ENCODE measurements at regions not wholly inside any gene's neighbourhood (a gene's known extent, or its start where the extent isn't known, plus 50 kb on each side); places are given as distances from the start of the nearest gene placed in this dataset.
"Not testable (repeated sequence)": the region's sequence is repeated elsewhere in the genome, so short reads cannot be mapped to it uniquely, and the experiment has no call there.

DNA sequence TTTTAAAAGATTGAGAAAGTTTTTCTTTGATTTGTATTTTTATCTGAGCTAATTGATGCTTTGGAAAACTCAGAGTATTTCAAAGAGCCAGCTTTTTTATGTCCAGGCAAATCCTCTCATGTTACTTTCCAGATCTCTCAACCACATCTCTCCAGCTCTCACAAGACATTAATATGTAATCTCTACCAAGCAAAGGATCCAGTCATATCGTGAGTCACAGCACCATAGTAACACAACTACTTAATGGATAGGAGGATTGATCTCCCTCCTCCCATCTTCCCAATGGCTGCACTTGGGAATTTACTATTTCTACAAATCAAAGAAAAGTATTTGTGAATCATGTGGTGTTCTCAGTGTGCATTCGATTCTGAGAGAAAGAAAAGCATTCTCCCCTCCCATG lies 63.3 kb downstream of the POU4F1 start:
- Mint-ChIP-seq H3K27ac (ENCODE audit: unreplicated experiment) (no peak overlapping the region), H3K4me3 (ENCODE audit: unreplicated experiment) (no peak overlapping the region), H3K9me3 (ENCODE audit: low read depth) (no peaks in the 10 kb centered on the region), H3K27me3 (ENCODE audit: low read depth) (peaks cover 10% of the 10 kb centered on the region), H3K36me3 (ENCODE audit: low read depth) (no peaks in the 10 kb centered on the region), H3K4me1 (ENCODE audit: low read depth) (no peaks in the 10 kb centered on the region)
- no peak for DNase-seq (ENCODE audit: low spot score)
- TF ChIP-seq, protein P1, sequence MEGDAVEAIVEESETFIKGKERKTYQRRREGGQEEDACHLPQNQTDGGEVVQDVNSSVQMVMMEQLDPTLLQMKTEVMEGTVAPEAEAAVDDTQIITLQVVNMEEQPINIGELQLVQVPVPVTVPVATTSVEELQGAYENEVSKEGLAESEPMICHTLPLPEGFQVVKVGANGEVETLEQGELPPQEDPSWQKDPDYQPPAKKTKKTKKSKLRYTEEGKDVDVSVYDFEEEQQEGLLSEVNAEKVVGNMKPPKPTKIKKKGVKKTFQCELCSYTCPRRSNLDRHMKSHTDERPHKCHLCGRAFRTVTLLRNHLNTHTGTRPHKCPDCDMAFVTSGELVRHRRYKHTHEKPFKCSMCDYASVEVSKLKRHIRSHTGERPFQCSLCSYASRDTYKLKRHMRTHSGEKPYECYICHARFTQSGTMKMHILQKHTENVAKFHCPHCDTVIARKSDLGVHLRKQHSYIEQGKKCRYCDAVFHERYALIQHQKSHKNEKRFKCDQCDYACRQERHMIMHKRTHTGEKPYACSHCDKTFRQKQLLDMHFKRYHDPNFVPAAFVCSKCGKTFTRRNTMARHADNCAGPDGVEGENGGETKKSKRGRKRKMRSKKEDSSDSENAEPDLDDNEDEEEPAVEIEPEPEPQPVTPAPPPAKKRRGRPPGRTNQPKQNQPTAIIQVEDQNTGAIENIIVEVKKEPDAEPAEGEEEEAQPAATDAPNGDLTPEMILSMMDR (IDR thresholded peaks at IDR 0.05): no peak

DNA sequence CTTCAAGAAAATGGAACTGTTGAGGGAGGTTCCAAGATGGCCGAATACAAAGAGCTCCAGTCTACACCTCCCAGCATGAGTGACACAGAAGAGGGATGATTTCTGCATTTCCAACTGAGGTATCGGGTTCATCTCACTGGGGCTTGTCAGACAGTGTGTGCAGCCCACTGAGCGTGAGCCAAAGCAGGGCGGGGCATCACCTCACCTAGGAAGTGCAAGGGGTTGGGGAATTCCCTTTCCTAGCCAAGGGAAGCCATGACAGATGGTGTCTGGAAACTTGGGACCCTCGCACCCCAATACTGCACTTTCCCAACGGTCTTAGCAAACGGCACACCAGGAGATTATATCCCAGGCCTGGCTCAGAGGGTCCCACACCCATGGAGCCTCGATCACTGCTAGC lies 77.3 kb downstream of the POU4F1 start:
- H3K36me3 Mint-ChIP-seq (ENCODE audit: low read depth); H3K4me3 Mint-ChIP-seq (ENCODE audit: unreplicated experiment); H3K4me1 Mint-ChIP-seq (ENCODE audit: low read depth): not testable (repeated sequence)

DNA sequence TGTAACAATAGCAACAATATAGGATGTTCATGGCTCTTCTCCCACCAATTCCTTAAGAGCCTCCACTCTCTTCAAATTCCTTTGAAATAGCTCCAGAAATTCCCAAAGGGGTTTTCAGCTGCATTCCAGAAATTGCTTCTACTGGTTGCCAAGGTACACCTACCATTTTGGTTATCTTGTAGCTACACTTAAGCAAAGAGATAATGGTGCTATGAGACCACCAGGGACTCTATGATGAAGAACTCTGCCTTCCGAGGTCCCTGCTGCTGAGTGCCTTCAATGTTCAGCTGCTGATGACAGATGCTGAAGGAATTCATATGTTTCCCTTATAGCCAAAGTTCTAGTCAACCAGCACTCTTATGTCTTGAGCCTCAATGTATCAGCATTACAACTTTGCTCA lies 78.4 kb downstream of the POU4F1 start:
- TF ChIP-seq, protein P1 (IDR thresholded peaks at IDR 0.05): no peak
- no peaks in the 10 kb centered on the region for H3K4me1 Mint-ChIP-seq (ENCODE audit: low read depth)

More for the DNA sequence above, 77.3 kb downstream of the POU4F1 start:
- DNase-seq (ENCODE audit: low spot score); H3K27me3 Mint-ChIP-seq (ENCODE audit: low read depth); H3K27ac Mint-ChIP-seq (ENCODE audit: unreplicated experiment): not testable (repeated sequence)
- peaks cover 33% of the 10 kb centered on the region for H3K9me3 Mint-ChIP-seq (ENCODE audit: low read depth)

DNA sequence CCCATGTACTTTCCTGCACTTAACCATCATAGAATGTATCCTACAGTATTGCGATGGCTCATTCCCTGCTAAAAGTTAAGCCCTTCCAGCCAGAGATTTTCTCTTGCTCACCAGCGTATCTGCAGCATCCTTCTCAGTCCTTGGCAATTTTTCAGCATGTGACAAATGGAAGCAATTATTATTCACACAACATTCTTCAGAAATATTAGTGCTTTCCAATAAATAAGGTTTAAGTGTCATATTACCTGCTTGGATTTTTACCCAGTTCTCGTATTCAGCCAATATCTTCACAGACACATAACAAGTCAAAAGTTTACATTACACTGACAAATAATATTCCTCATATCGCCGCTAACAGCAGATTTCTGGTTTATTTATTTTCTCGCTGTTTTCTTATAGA lies 82.3 kb downstream of the POU4F1 start:
- H3K4me1 Mint-ChIP-seq (ENCODE audit: low read depth): no peaks in the 10 kb centered on the region
- no peaks in the 10 kb centered on the region for H3K27me3 Mint-ChIP-seq (ENCODE audit: low read depth)

More for the DNA sequence above, 78.4 kb downstream of the POU4F1 start:
- H3K36me3 Mint-ChIP-seq (ENCODE audit: low read depth): no peaks in the 10 kb centered on the region
- no peak overlapping the region for H3K27ac Mint-ChIP-seq (ENCODE audit: unreplicated experiment)
- no peak for DNase-seq (ENCODE audit: low spot score)
- peaks cover 33% of the 10 kb centered on the region for H3K9me3 Mint-ChIP-seq (ENCODE audit: low read depth)
- H3K4me3 Mint-ChIP-seq (ENCODE audit: unreplicated experiment): no peak overlapping the region
- no peaks in the 10 kb centered on the region for H3K27me3 Mint-ChIP-seq (ENCODE audit: low read depth)

DNA sequence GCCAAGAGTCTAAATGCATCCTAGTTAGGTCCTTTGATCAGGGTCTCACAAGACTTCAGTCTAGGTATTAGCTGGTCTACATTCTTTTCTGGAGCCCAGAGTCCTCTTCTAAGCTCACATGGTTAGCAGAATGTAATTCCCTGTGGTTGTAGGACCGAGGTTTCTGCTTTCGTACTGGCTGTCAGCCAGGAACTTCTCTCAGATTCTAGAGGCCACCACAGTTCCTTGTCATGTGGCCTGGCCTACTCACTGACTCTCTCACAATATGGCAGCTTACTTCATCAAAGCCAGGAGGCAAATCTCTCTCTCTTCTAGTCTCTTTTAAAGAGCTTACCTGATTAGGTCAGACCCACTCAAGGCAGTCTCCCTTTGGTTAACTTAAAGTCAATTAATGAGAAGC lies 82.9 kb downstream of the POU4F1 start:
- Mint-ChIP-seq H3K9me3 (ENCODE audit: low read depth) (peaks cover 22% of the 10 kb centered on the region), H3K27me3 (ENCODE audit: low read depth) (no peaks in the 10 kb centered on the region), H3K27ac (ENCODE audit: unreplicated experiment) (no peak overlapping the region), H3K36me3 (ENCODE audit: low read depth) (peaks cover 1% of the 10 kb centered on the region), H3K4me1 (ENCODE audit: low read depth) (no peaks in the 10 kb centered on the region), H3K4me3 (ENCODE audit: unreplicated experiment) (no peak overlapping the region)
- DNase-seq (ENCODE audit: low spot score): no peak
- TF ChIP-seq, protein P1 (IDR thresholded peaks at IDR 0.05): no peak

More for the DNA sequence above, 82.3 kb downstream of the POU4F1 start:
- Mint-ChIP-seq H3K27ac (ENCODE audit: unreplicated experiment) (no peak overlapping the region), H3K9me3 (ENCODE audit: low read depth) (peaks cover 29% of the 10 kb centered on the region), H3K36me3 (ENCODE audit: low read depth) (peaks cover 1% of the 10 kb centered on the region), H3K4me3 (ENCODE audit: unreplicated experiment) (no peak overlapping the region)
- TF ChIP-seq, protein P1 (IDR thresholded peaks at IDR 0.05): no peak
- no peak for DNase-seq (ENCODE audit: low spot score)

DNA sequence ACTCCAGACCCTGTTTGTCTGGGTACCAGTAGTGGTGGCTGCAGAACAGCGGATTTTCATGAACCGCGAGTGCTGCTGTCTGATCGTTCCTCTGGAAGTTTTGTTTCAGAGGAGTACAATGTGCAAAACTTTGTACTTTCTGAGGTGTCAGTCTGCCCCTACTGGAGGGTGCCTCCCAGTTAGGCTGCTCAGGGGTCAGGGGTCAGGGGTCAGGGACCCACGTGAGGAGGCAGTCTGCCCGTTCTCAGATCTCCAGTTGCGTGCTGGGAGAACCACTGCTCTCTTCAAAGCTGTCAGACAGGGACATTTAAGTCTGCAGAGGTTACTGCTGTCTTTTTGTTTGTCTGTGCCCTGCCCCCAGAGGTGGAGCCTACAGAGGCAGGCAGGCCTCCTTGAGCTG lies 84.9 kb downstream of the POU4F1 start:
- H3K36me3 Mint-ChIP-seq (ENCODE audit: low read depth); H3K4me3 Mint-ChIP-seq (ENCODE audit: unreplicated experiment); H3K27me3 Mint-ChIP-seq (ENCODE audit: low read depth); DNase-seq (ENCODE audit: low spot score); H3K27ac Mint-ChIP-seq (ENCODE audit: unreplicated experiment); H3K4me1 Mint-ChIP-seq (ENCODE audit: low read depth): not testable (repeated sequence)
- peaks cover 25% of the 10 kb centered on the region for H3K9me3 Mint-ChIP-seq (ENCODE audit: low read depth)

Data from chondrocyte (in vitro differentiated cells).